GM12878 (cell line): ENCODE measurements at regions not wholly inside any gene's neighbourhood (a gene's known extent, or its start where the extent isn't known, plus 50 kb on each side); places are given as distances from the start of the nearest gene placed in this dataset.

Experiments
- ATAC-seq: fragments of 200-7000 bp; cut with Tn5 transposase; 3 replicates; pipeline ENCODE4 v1.9.1; 2020; ENCODE audit warnings: mild to moderate bottlenecking, moderate library complexity
- BruUV-seq: library from RNA; stranded (reverse); fragments of 400-500 nt; replicated peaks from 2 replicates; lab custom pipeline; 2021; lab: Mats Ljungman, UMichigan
- CTCF ChIA-PET: fragments of 300-600 bp; sonication (Branson Sonifier 250); formaldehyde crosslinking; extraction: SDS; loops from one replicate; lab custom pipeline; 2021; ENCODE audit warnings: inconsistent platforms; lab: Yijun Ruan, JAX
- POLR2A ChIA-PET: fragments of 350-600 bp; formaldehyde crosslinking; extraction: SDS; loops from one replicate; lab custom pipeline; 2021; ENCODE audit warnings: inconsistent platforms; lab: Charles Lee
- RAD21 ChIA-PET: fragments of 300-600 bp; sonication (Branson Sonifier 250); formaldehyde crosslinking; loops from one replicate; lab custom pipeline; 2023; ENCODE audit warnings: antibody characterized with exemption; ENCODE audit not compliant: unreplicated experiment; lab: Charles Lee
- SMC1A ChIA-PET: fragments of 300-600 bp; sonication (Branson Sonifier 250); formaldehyde crosslinking; loops from one replicate; lab custom pipeline; 2023; ENCODE audit not compliant: unreplicated experiment, uncharacterized antibody; lab: Charles Lee
- DNase-seq: peaks from one replicate; pipeline ENCODE4 v3.0.0-alpha.2; 2011; ENCODE audit warnings: low read depth, low spot score
- FAIRE-seq: peaks from 3 replicates; lab custom pipeline; 2011; peaks lifted over from hg19 to GRCh38; lab: Jason Lieb, UNC
- H2AFZ ChIP-seq: 2 replicates; pipeline ENCODE4 v1.6.0; 2011; ENCODE audit warnings: low read depth, low read length, control low read depth; ENCODE audit not compliant: control insufficient read depth
- H3K27ac ChIP-seq: 2 replicates; pipeline ENCODE4 v1.5.1; 2011; ENCODE audit warnings: control low read depth; ENCODE audit not compliant: control insufficient read depth, insufficient read depth
- H3K27me3 ChIP-seq, 2 experiments: replicated peaks in 1 of 2; 2 replicates each; pipeline versions ENCODE4 v1.6.0 to v1.6.1; 2011; ENCODE audit warnings: low read length in 1 of 2; ENCODE audit not compliant: control insufficient read depth in 2 of 2, insufficient read depth in 2 of 2
- H3K36me3 ChIP-seq, 2 experiments: 2 replicates each; pipeline ENCODE4 v1.5.1; 2011; ENCODE audit warnings: low read length in 1 of 2; ENCODE audit not compliant: control insufficient read depth in 2 of 2, insufficient read depth in 2 of 2
- H3K4me1 ChIP-seq: 2 replicates; pipeline ENCODE4 v1.6.1; 2011; ENCODE audit warnings: mild to moderate bottlenecking, low read length, moderate library complexity, mixed read lengths; ENCODE audit not compliant: control insufficient read depth, insufficient read depth
- H3K4me2 ChIP-seq: 2 replicates; pipeline ENCODE4 v1.6.0; 2011; ENCODE audit warnings: control low read depth; ENCODE audit not compliant: control insufficient read depth, insufficient read depth
- H3K4me3 ChIP-seq: fragments of 200-600 bp; sonication (generic); 2 replicates; pipeline ENCODE4 v1.5.1; 2016
- H3K79me2 ChIP-seq: 2 replicates; pipeline ENCODE4 v1.6.0; 2011; ENCODE audit warnings: low read length; ENCODE audit not compliant: control insufficient read depth, insufficient read depth
- H3K9ac ChIP-seq: 2 replicates; pipeline ENCODE4 v1.8.0; 2011; ENCODE audit warnings: low read length, control low read depth, mixed read lengths; ENCODE audit not compliant: control insufficient read depth, insufficient read depth
- H3K9me3 ChIP-seq: replicated peaks from 3 replicates; pipeline ENCODE4 v1.5.1; 2011; ENCODE audit warnings: mild to moderate bottlenecking, low read length; ENCODE audit not compliant: control insufficient read depth, insufficient read depth
- H4K20me1 ChIP-seq: 2 replicates; pipeline ENCODE4 v1.6.0; 2011; ENCODE audit not compliant: control insufficient read depth, insufficient read depth
- CHD1 ChIP-seq: IDR thresholded peaks from 2 replicates; pipeline ENCODE4 v1.6.1; 2012; ENCODE audit warnings: low read depth, low read length, improper control_type of control experiment
- DPF2 ChIP-seq: fragments of 450-650 bp; IDR thresholded peaks from 2 replicates; pipeline ENCODE4 v1.6.1; 2017; ENCODE audit warnings: mild to moderate bottlenecking
- FOXK2 ChIP-seq: fragments of 450-650 bp; IDR thresholded peaks from 2 replicates; pipeline ENCODE4 v1.6.1; 2017; ENCODE audit warnings: mild to moderate bottlenecking, moderate library complexity
- HCFC1 ChIP-seq: fragments of 150-350 bp; IDR thresholded peaks from 2 replicates; pipeline ENCODE4 v1.6.1; 2014; ENCODE audit warnings: low read length
- MEF2A ChIP-seq: IDR thresholded peaks from 2 replicates; pipeline ENCODE4 v1.6.1; 2011; ENCODE audit warnings: low read depth, mild to moderate bottlenecking, low read length, moderate library complexity; ENCODE audit not compliant: insufficient read depth
- NR2C1 ChIP-seq: fragments of 450-650 bp; IDR thresholded peaks from 2 replicates; pipeline ENCODE4 v1.6.1; 2017; ENCODE audit warnings: antibody characterized with exemption, mild to moderate bottlenecking, moderate library complexity
- POLR2A ChIP-seq: IDR thresholded peaks from 2 replicates; pipeline ENCODE4 v1.6.1; 2011; ENCODE audit warnings: low read depth, mild to moderate bottlenecking, low read length
- RAD21 ChIP-seq: IDR thresholded peaks from 2 replicates; pipeline ENCODE4 v1.6.1; 2011; ENCODE audit warnings: mild to moderate bottlenecking, low read depth, low read length, moderate library complexity; ENCODE audit not compliant: insufficient read depth
- RAD51 ChIP-seq: fragments of 450-650 bp; IDR thresholded peaks from 2 replicates; pipeline ENCODE4 v1.6.1; 2016; ENCODE audit warnings: moderate library complexity, mild to moderate bottlenecking, inconsistent platforms
- RB1 ChIP-seq: fragments of 450-650 bp; formaldehyde crosslinking; IDR thresholded peaks from 2 replicates; pipeline ENCODE4 v1.6.1; 2017; ENCODE audit warnings: mild to moderate bottlenecking, borderline replicate concordance
- RCOR1 ChIP-seq: conservative IDR thresholded peaks from 2 replicates; pipeline ENCODE4 v1.6.1; 2012; ENCODE audit warnings: low read depth, low read length, improper control_type of control experiment
- SIN3A ChIP-seq: IDR thresholded peaks from 2 replicates; pipeline ENCODE4 v1.6.1; 2012; ENCODE audit warnings: low read depth, low read length, improper control_type of control experiment
- STAT1 ChIP-seq: fragments of 450-650 bp; conservative IDR thresholded peaks from 2 replicates; pipeline ENCODE4 v1.6.1; 2014; ENCODE audit warnings: antibody characterized with exemption, mild to moderate bottlenecking
- TCF12 ChIP-seq: IDR thresholded peaks from 2 replicates; pipeline ENCODE4 v1.6.1; 2011; ENCODE audit warnings: low read depth, mild to moderate bottlenecking, low read length
- ZNF24 ChIP-seq: fragments of 450-650 bp; IDR thresholded peaks from 2 replicates; pipeline ENCODE4 v1.6.1; 2017; ENCODE audit warnings: antibody characterized with exemption, mild to moderate bottlenecking
- WGBS: methylation state at CpG from one replicate; pipeline ENCODE4 v1.1.6; 2016; ENCODE audit warnings: low lambda C conversion rate; ENCODE audit not compliant: insufficient replicate concordance, insufficient coverage; ENCODE audit errors: missing lambda C conversion rate; 5-methylcytosine and 5-hydroxymethylcytosine counted together
- in situ Hi-C: fragments of 300-500 bp; cut with MboI; formaldehyde crosslinking; loops from 9 replicates; pipeline ENCODE4 v1.14.3; 2018; ENCODE audit warnings: mixed read lengths
- intact Hi-C: fragments of 100-400 bp; cut with micrococcal nuclease; formaldehyde crosslinking; loops from one replicate; pipeline ENCODE4 v1.14.2; 2022; ENCODE audit not compliant: unreplicated experiment
- TF ChIP-seq, protein P1 (sequence below): fragments of 450-650 bp; IDR thresholded peaks from 2 replicates; pipeline ENCODE4 v1.6.1; 2017; ENCODE audit warnings: antibody characterized with exemption, mild to moderate bottlenecking, moderate library complexity
- TF ChIP-seq, protein P2 (sequence below): fragments of 450-650 bp; conservative IDR thresholded peaks from 2 replicates; pipeline ENCODE4 v1.6.1; 2017; ENCODE audit warnings: mild to moderate bottlenecking, moderate library complexity

- H4K20me1 ChIP-seq, result no peaks in the 10 kb centered on the region
- no peaks in the 10 kb centered on the region for H3K4me1 ChIP-seq
- CTCF ChIA-PET, result no interaction called here
- RAD21 ChIA-PET, result no interaction called here
- H3K27me3 ChIP-seq, result no peaks in the 10 kb centered on the region
- no peaks in the 10 kb centered on the region for H3K9me3 ChIP-seq
- FAIRE-seq, result no peak
- no TSS peak for BruUV-seq
- 6% methylated on average over 4 of the region's 4 CpGs for WGBS
- ATAC-seq, result no peak
- TF ChIP-seq RAD21 (no peak), SIN3A (no peak), RB1 (no peak), RAD51 (no peak), ZNF24 (no peak), STAT1 (no peak), DPF2 (no peak), POLR2A (no peak), FOXK2 (no peak), RCOR1 (no peak), NR2C1 (no peak), MEF2A (no peak), HCFC1 (no peak), CHD1 (no peak), TCF12 (no peak)
- TF ChIP-seq, protein P1, sequence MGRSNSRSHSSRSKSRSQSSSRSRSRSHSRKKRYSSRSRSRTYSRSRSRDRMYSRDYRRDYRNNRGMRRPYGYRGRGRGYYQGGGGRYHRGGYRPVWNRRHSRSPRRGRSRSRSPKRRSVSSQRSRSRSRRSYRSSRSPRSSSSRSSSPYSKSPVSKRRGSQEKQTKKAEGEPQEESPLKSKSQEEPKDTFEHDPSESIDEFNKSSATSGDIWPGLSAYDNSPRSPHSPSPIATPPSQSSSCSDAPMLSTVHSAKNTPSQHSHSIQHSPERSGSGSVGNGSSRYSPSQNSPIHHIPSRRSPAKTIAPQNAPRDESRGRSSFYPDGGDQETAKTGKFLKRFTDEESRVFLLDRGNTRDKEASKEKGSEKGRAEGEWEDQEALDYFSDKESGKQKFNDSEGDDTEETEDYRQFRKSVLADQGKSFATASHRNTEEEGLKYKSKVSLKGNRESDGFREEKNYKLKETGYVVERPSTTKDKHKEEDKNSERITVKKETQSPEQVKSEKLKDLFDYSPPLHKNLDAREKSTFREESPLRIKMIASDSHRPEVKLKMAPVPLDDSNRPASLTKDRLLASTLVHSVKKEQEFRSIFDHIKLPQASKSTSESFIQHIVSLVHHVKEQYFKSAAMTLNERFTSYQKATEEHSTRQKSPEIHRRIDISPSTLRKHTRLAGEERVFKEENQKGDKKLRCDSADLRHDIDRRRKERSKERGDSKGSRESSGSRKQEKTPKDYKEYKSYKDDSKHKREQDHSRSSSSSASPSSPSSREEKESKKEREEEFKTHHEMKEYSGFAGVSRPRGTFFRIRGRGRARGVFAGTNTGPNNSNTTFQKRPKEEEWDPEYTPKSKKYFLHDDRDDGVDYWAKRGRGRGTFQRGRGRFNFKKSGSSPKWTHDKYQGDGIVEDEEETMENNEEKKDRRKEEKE, result no peak
- TF ChIP-seq, protein P2, sequence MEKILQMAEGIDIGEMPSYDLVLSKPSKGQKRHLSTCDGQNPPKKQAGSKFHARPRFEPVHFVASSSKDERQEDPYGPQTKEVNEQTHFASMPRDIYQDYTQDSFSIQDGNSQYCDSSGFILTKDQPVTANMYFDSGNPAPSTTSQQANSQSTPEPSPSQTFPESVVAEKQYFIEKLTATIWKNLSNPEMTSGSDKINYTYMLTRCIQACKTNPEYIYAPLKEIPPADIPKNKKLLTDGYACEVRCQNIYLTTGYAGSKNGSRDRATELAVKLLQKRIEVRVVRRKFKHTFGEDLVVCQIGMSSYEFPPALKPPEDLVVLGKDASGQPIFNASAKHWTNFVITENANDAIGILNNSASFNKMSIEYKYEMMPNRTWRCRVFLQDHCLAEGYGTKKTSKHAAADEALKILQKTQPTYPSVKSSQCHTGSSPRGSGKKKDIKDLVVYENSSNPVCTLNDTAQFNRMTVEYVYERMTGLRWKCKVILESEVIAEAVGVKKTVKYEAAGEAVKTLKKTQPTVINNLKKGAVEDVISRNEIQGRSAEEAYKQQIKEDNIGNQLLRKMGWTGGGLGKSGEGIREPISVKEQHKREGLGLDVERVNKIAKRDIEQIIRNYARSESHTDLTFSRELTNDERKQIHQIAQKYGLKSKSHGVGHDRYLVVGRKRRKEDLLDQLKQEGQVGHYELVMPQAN, result no peak
- H3K36me3 ChIP-seq, result no peaks in the 10 kb centered on the region
- H3K79me2 ChIP-seq, result no peaks in the 10 kb centered on the region
- no peak overlapping the region for H2AFZ ChIP-seq
- intact Hi-C loops, result no loop called here
- POLR2A ChIA-PET, result no interaction called here
- no peak for DNase-seq
- in situ Hi-C loops, result no loop called here
- H3K4me2 ChIP-seq, result no peak overlapping the region
- H3K4me3 ChIP-seq, result no peak overlapping the region
- no peak overlapping the region for H3K9ac ChIP-seq
- SMC1A ChIA-PET, result no interaction called here
- no peak overlapping the region for H3K27ac ChIP-seq
Observed at GRCh38 chrX:64571011-64571410, 175.8 kb upstream of the MTMR8 start.
